GM23338 (cell line): ENCODE measurements at regions not wholly inside any gene's neighbourhood (a gene's known extent, or its start where the extent isn't known, plus 50 kb on each side); places are given as distances from the start of the nearest gene placed in this dataset.

Experiments
- ATAC-seq: fragments of 200-7000 bp; cut with Tn5 transposase; 3 replicates; pipeline ENCODE4 v1.9.1; 2020
- DNase-seq: peaks from one replicate; pipeline ENCODE4 v3.0.0-alpha.2; 2015; ENCODE audit warnings: low spot score
- H2AFZ ChIP-seq: fragments of 200-600 bp; sonication (generic); 2 replicates; pipeline ENCODE4 v1.8.0; 2016; ENCODE audit warnings: antibody characterized with exemption, mild to moderate bottlenecking, moderate library complexity
- H3F3A ChIP-seq: fragments of 200-600 bp; sonication (generic); replicated peaks from 2 replicates; pipeline ENCODE4 v1.8.0; 2017; ENCODE audit warnings: antibody characterized with exemption, mixed run types, low read depth
- H3K27ac ChIP-seq: fragments of 200-600 bp; sonication (generic); 2 replicates; pipeline ENCODE4 v1.6.1; 2016; ENCODE audit warnings: low read depth
- H3K27me3 ChIP-seq: fragments of 200-600 bp; sonication (generic); 2 replicates; pipeline ENCODE4 v1.8.0; 2016; ENCODE audit warnings: mild to moderate bottlenecking, mixed run types, moderate library complexity; ENCODE audit not compliant: insufficient read depth
- H3K36me3 ChIP-seq: fragments of 200-600 bp; sonication (generic); 2 replicates; pipeline ENCODE4 v1.8.0; 2016; ENCODE audit warnings: mild to moderate bottlenecking; ENCODE audit not compliant: insufficient read depth
- H3K4me1 ChIP-seq: fragments of 200-600 bp; sonication (generic); 2 replicates; pipeline ENCODE4 v1.8.0; 2016; ENCODE audit warnings: mild to moderate bottlenecking, moderate library complexity; ENCODE audit not compliant: insufficient read depth
- H3K4me2 ChIP-seq: fragments of 200-600 bp; sonication (generic); 2 replicates; pipeline ENCODE4 v1.7.1; 2017; ENCODE audit warnings: mixed run types
- H3K4me3 ChIP-seq: fragments of 200-600 bp; sonication (generic); 2 replicates; pipeline ENCODE4 v1.6.1; 2016; ENCODE audit warnings: mixed run types
- H3K79me2 ChIP-seq: fragments of 200-600 bp; sonication (generic); replicated peaks from 2 replicates; pipeline ENCODE4 v1.8.0; 2017; ENCODE audit warnings: mild to moderate bottlenecking; ENCODE audit not compliant: insufficient read depth
- H3K9me2 ChIP-seq: fragments of 200-600 bp; sonication (generic); 2 replicates; pipeline ENCODE4 v1.8.0; 2017; ENCODE audit not compliant: insufficient read depth
- H4K20me1 ChIP-seq: fragments of 200-600 bp; sonication (generic); replicated peaks from 2 replicates; pipeline ENCODE4 v1.8.0; 2017; ENCODE audit warnings: mild to moderate bottlenecking; ENCODE audit not compliant: insufficient read depth
- H3K27ac Mint-ChIP-seq: 2 replicates; pipeline ENCODE4 v1.8.0; 2020; ENCODE audit warnings: inconsistent platforms, mild to moderate bottlenecking, moderate library complexity, mixed read lengths
- H3K27me3 Mint-ChIP-seq: 3 replicates; pipeline ENCODE4 v1.8.0; 2022; ENCODE audit warnings: low read depth, mild to moderate bottlenecking, moderate library complexity, mixed read lengths, inconsistent platforms; ENCODE audit not compliant: insufficient read depth, poor library complexity
- H3K36me3 Mint-ChIP-seq: 3 replicates; pipeline ENCODE4 v1.8.0; 2021; ENCODE audit warnings: low read depth, mild to moderate bottlenecking, inconsistent platforms, moderate library complexity, mixed read lengths
- H3K4me1 Mint-ChIP-seq: 3 replicates; pipeline ENCODE4 v1.8.0; 2020; ENCODE audit warnings: mild to moderate bottlenecking, inconsistent platforms, mixed read lengths
- H3K4me3 Mint-ChIP-seq: 3 replicates; pipeline ENCODE4 v1.8.0; 2021; ENCODE audit warnings: moderate library complexity, mild to moderate bottlenecking, inconsistent platforms, mixed read lengths
- H3K9me3 Mint-ChIP-seq: 3 replicates; pipeline ENCODE4 v1.8.0; 2020; ENCODE audit warnings: moderate library complexity, mild to moderate bottlenecking, inconsistent platforms, mixed read lengths
- EZH2phosphoT487 ChIP-seq: fragments of 200-600 bp; sonication (generic); IDR thresholded peaks from one replicate; pipeline ENCODE4 v1.8.1; 2018; ENCODE audit warnings: antibody characterized with exemption; ENCODE audit not compliant: unreplicated experiment
- NANOG ChIP-seq: IDR thresholded peaks from 2 replicates; pipeline ENCODE4 v1.6.1; 2016; ENCODE audit warnings: antibody characterized with exemption, borderline replicate concordance
- STAT1 ChIP-seq: IDR thresholded peaks from one replicate; pipeline ENCODE4 v1.6.1; 2016; ENCODE audit warnings: antibody characterized with exemption; ENCODE audit not compliant: unreplicated experiment
- ZNF114 ChIP-seq: fragments of 250-450 bp; sonication (Bioruptor Pico); IDR thresholded peaks from 2 replicates; pipeline ENCODE4 v1.5.0; 2020; ENCODE audit warnings: mild to moderate bottlenecking, moderate library complexity
- ZNF331 ChIP-seq: fragments of 250-450 bp; sonication (Bioruptor Pico); IDR thresholded peaks from 2 replicates; pipeline ENCODE4 v1.5.0; 2020; ENCODE audit warnings: low read depth, mild to moderate bottlenecking, moderate library complexity
- ZNF462 ChIP-seq: fragments of 250-450 bp; sonication (Bioruptor Pico); IDR thresholded peaks from 2 replicates; pipeline ENCODE4 v1.5.0; 2020; ENCODE audit warnings: mild to moderate bottlenecking, moderate library complexity

GRCh38 chr5:45793638-45794532 lies 97.7 kb upstream of the HCN1 start:
- no peak overlapping the region for H3K27ac Mint-ChIP-seq
- Histone ChIP-seq H3K4me2 (no peak overlapping the region), H4K20me1 (no peaks in the 10 kb centered on the region), H3K4me3 (no peak overlapping the region), H3F3A (no peaks in the 10 kb centered on the region), H2AFZ (0 out of 2 replicates have a peak overlapping the region, but pooled peaks have one; percentile 52), H3K9me2 (peaks cover 6% of the 10 kb centered on the region; the same call in 1 of the 2 replicates), H3K27me3 (no peaks in the 10 kb centered on the region), H3K27ac (no peak overlapping the region), H3K4me1 (no peaks in the 10 kb centered on the region), H3K36me3 (no peaks in the 10 kb centered on the region), H3K79me2 (no peaks in the 10 kb centered on the region)
- DNase-seq (no peak), ATAC-seq (no peak)
- no peaks in the 10 kb centered on the region for H3K4me1 Mint-ChIP-seq
- peaks cover 38% of the 10 kb centered on the region for H3K9me3 Mint-ChIP-seq
- no peaks in the 10 kb centered on the region for H3K27me3 Mint-ChIP-seq
- no peaks in the 10 kb centered on the region; the same call in 2 of the 3 replicates for H3K36me3 Mint-ChIP-seq
- TF ChIP-seq EZH2phosphoT487 (no peak), ZNF331 (CRISPR knock-in tag) (no peak), ZNF462 (CRISPR knock-in tag) (no peak), STAT1 (no peak), NANOG (no peak), ZNF114 (no peak)
- H3K4me3 Mint-ChIP-seq, result no peak overlapping the region
